SK-N-SH (cell line): ENCODE measurements at regions not wholly inside any gene's neighbourhood (a gene's known extent, or its start where the extent isn't known, plus 50 kb on each side); places are given as distances from the start of the nearest gene placed in this dataset.

Experiments used
- IRF3 ChIP-seq: fragments of 150-350 bp; IDR thresholded peaks from 2 replicates; pipeline ENCODE4 v1.6.1; 2016; ENCODE audit warnings: mild to moderate bottlenecking, low read depth, low read length
- NRF1 ChIP-seq: IDR thresholded peaks from 2 replicates; pipeline ENCODE4 v1.6.1; 2012; ENCODE audit warnings: low read depth, mild to moderate bottlenecking, low read length
- PBX3 ChIP-seq: IDR thresholded peaks from 2 replicates; pipeline ENCODE4; 2012
- POLR2AphosphoS5 ChIP-seq: IDR thresholded peaks from 2 replicates; pipeline ENCODE4 v1.6.1; 2012; ENCODE audit warnings: low read depth, low read length
- RAD21 ChIP-seq: IDR thresholded peaks from 2 replicates; pipeline ENCODE4 v1.6.1; 2012; ENCODE audit warnings: mild to moderate bottlenecking, low read length
- REST ChIP-seq: IDR thresholded peaks from 2 replicates; pipeline ENCODE4 v1.6.1; 2012; ENCODE audit warnings: mild to moderate bottlenecking, low read depth, low read length, moderate library complexity
- USF1 ChIP-seq: IDR thresholded peaks from 2 replicates; pipeline ENCODE4 v1.4.0; 2012; ENCODE audit warnings: low read depth, borderline replicate concordance
- YY1 ChIP-seq: IDR thresholded peaks from 2 replicates; pipeline ENCODE4 v1.4.0; 2012; ENCODE audit warnings: low read depth, mild to moderate bottlenecking

GRCh38 chr9:118736406-118736805 lies 632.8 kb downstream of the BRINP1 start:
- TF ChIP-seq RAD21 = no peak
- no peak for TF ChIP-seq IRF3
- no peak for TF ChIP-seq REST
- no peak for TF ChIP-seq PBX3
- no peak for TF ChIP-seq POLR2AphosphoS5
- TF ChIP-seq NRF1 = no peak
- no peak for TF ChIP-seq USF1
- no peak for TF ChIP-seq YY1
